ENCODE measurements at regions not wholly inside any gene's neighbourhood (a gene's known extent, or its start where the extent isn't known, plus 50 kb on each side); places are given as distances from the start of the nearest gene placed in this dataset.

DNA sequence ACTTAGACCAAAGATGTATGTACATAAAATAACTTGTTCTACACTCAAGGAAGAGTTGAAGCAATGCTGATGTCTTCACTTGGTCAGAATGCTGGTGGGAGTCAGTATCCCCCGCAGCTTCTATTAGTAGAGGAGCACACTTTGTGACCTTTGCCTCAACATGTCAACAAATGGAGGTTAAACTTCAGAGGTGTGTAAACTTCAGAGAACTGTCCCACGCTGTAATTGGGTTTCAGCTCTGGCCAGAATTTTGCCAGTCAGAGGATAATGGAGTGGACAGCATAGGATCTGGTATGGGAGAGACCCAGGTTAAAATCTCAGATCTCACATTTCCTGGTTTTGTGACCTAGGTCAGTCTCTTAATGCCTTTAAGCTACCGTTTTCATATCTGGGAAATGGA is 107.6 kb upstream of the ZNF644 start:
- TF ChIP-seq, protein P1, sequence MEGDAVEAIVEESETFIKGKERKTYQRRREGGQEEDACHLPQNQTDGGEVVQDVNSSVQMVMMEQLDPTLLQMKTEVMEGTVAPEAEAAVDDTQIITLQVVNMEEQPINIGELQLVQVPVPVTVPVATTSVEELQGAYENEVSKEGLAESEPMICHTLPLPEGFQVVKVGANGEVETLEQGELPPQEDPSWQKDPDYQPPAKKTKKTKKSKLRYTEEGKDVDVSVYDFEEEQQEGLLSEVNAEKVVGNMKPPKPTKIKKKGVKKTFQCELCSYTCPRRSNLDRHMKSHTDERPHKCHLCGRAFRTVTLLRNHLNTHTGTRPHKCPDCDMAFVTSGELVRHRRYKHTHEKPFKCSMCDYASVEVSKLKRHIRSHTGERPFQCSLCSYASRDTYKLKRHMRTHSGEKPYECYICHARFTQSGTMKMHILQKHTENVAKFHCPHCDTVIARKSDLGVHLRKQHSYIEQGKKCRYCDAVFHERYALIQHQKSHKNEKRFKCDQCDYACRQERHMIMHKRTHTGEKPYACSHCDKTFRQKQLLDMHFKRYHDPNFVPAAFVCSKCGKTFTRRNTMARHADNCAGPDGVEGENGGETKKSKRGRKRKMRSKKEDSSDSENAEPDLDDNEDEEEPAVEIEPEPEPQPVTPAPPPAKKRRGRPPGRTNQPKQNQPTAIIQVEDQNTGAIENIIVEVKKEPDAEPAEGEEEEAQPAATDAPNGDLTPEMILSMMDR (IDR thresholded peaks at IDR 0.05): no peak
- whole genome bisulfite sequencing, 2 donors: 63 to 65% methylated on average over 3 of the region's 3 CpGs
- Histone ChIP-seq H3K4me1 (no peaks in the 10 kb centered on the region), H3K4me3 (no peak overlapping the region), H3K27ac (no peak overlapping the region), H3K27me3 (peaks cover 0 to 18% (median 4%) of the 10 kb centered on the region in 7 donors), H3K36me3 (no peaks in the 10 kb centered on the region), H3K9me3 (no peaks in the 10 kb centered on the region)
- DNase-seq (no peak), ATAC-seq (no peak)
- intact Hi-C loops (cut with DNase I): no loop called here

DNA sequence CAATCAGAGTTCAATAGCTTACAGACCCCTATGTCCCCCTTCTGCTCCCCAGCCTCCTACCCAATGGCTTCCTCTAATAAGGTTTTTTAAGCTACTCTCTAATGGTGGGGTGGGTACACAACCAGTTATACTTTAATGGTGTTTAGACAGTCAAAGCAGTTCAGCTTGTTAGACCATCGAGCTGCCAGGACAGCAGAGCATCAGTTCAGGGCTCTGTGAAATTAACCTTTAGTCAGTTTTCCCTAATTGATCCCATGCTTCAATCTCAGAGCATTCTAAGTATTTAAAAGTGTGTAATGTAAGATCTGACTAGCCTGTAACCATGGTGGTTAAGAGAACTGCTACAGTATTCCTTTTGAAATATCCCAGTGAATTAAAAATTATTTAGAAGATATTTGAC is 107.2 kb upstream of the ZNF644 start:
- Histone ChIP-seq H3K27me3 (peaks cover 0 to 18% (median 4%) of the 10 kb centered on the region in 7 donors), H3K9me3 (no peaks in the 10 kb centered on the region), H3K4me3 (no peak overlapping the region), H3K27ac (no peak overlapping the region), H3K4me1 (no peaks in the 10 kb centered on the region), H3K36me3 (no peaks in the 10 kb centered on the region)
- TF ChIP-seq, protein P1 (IDR thresholded peaks at IDR 0.05): no peak
- 72 to 85% methylated on average over 1 of the region's 1 CpG for WGBS, 2 donors
- DNase-seq: no peak
- ATAC-seq: no peak
- intact Hi-C loops (cut with DNase I): no loop called here

DNA sequence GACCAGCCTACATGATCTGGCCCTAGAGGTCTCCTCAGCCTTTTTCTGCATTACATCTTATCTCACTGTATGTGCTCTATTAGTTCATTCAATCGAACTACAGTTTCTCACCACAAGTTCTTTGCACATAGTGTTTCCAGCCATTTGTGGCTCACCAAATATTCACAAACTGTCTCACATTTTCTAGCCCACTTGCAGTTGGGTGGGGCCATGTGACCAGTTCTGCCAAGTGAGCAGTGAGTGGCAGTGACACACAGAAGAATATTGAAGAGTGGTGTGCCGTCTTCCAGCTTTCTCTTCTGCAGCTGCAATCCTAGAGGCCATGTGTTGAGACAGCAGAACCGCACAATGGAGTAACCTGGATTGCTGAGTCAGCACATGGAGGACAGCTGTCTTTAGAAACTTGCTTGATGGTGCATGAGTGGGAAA is 103.2 kb upstream of the ZNF644 start:
- intact Hi-C loops (cut with DNase I): no loop called here
- Histone ChIP-seq H3K27ac (no peak overlapping the region), H3K36me3 (no peaks in the 10 kb centered on the region), H3K9me3 (no peaks in the 10 kb centered on the region), H3K27me3 (peaks cover 0 to 11% (median 0%) of the 10 kb centered on the region in 7 donors), H3K4me1 (no peaks in the 10 kb centered on the region), H3K4me3 (no peak overlapping the region)
- WGBS, 2 donors: 59 to 69% methylated on average over 3 of the region's 3 CpGs
- DNase-seq: no peak
- TF ChIP-seq, protein P1 (IDR thresholded peaks at IDR 0.05): no peak
- ATAC-seq: peak in 6 of 8 donors; percentile 30 to 61 (median 44)

DNA sequence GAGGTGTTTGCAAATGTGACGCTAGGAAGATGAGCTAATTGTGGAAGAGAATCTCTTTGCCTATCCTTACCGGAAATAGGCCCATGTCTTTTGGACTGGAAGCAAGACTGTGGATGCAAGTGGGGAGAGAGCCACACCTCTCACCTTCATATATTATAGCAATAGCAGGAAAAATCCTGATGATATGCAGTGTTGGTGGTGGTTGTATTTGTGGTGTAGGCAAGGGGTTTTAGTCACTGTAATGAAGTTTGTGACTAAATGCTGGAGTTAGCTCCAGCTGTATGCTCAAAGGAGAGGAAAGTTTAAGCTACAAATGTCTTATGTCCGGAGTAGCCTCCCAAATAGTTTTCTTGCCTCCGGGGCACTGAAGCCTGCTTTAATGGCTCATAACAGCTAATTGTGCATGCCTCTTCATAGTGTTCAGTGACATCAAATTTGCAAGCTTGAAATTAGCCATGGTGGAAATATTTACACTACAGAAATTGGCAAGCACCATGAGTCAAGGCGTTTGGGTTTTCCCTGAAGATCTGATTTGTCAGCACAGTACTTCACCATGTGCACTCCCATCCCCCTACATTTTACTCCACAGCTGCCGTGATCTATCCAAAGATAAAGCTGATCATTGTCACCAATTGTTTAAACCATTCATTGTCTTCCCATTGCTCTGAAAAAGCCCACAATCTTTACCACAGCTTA is 102.6 kb upstream of the ZNF644 start:
- ATAC-seq (no peak), DNase-seq (no peak)
- no peaks in the 10 kb centered on the region for H3K36me3 ChIP-seq
- TF ChIP-seq, protein P1 (IDR thresholded peaks at IDR 0.05): no peak
- H3K27me3 ChIP-seq: peaks cover 0 to 7% (median 0%) of the 10 kb centered on the region in 7 donors
- H3K4me1 ChIP-seq: no peaks in the 10 kb centered on the region
- 83 to 85% methylated on average over 6 of the region's 6 CpGs for WGBS, 2 donors
- no peak overlapping the region for H3K27ac ChIP-seq
- H3K9me3 ChIP-seq: no peaks in the 10 kb centered on the region
- H3K4me3 ChIP-seq: no peak overlapping the region
- intact Hi-C loops (cut with DNase I): no loop called here

Data from heart right ventricle (tissue), 16 donors.